ELR (cell line): ENCODE measurements at regions not wholly inside any gene's neighbourhood (a gene's known extent, or its start where the extent isn't known, plus 50 kb on each side); places are given as distances from the start of the nearest gene placed in this dataset.

Source experiments
- DNase-seq: peaks from one replicate; pipeline ENCODE4 v3.0.0-alpha.2; 2015; ENCODE audit warnings: low read depth

DNA sequence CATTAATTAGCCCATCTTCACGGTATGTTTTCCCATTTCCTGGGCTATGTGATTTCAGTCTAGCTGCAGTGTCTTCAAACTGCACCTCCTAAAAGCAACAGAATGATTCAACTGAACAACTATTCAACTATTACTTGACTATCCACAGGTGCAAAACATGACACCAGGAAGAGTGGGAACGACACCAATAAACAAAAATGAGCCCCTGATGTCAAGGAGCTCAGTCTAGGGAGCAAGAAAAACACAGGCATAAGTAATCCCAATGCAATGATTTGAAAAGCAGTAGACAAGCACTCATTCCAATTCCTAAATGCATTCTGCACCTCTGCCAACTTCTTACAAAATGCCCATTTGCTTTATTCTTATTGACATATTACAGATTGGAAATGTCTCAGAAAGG is 285.6 kb downstream of the ETS1 start:
- no peak for DNase-seq

DNA sequence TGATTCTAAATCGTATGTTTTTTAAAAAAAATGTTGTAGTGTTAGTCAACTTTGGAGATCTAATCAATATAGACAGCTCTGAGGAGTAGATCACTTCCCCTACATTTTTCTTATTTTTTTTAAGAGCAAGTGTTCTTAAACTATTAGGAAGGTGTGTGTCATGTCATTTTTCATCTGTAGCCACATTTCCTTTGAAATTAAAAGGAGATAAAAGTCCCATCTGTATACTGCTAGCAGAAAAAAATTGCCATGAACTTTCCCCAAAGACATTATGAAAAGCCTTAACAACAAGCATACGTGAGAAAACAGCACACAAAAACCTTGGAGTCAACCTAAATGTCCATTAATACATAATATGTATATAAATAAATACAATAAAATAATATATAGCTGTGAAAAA is 286.6 kb downstream of the ETS1 start:
- no peak for DNase-seq

DNA sequence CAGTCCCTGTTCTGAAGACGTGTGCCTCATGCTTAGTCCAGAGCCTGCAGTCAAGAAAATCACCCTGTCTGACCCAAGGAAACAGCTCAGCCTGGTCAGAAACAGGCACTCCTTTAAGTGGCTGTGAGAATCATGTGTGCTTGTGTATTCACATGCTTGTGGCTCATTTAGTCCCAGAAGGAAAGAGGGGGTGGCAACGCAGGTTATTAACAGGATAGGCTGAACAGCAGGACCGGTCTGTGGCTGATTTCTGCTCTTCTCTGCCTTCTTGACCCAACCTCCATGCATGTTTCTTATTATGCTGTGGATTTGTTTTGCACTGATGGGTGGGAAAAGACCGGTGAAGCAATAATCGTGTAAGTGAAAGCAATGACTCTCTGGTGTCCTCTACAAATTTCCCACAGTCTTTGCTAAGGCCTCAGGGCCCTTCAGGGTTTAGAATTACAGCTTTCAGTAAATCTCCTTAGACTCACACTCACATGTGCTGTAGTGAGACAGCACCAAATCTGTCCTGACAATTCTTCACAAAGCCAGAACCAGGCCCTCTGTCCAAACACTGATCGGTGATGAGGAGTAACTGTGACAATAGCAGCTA is 288.1 kb downstream of the ETS1 start:
- DNase-seq = no peak

DNA sequence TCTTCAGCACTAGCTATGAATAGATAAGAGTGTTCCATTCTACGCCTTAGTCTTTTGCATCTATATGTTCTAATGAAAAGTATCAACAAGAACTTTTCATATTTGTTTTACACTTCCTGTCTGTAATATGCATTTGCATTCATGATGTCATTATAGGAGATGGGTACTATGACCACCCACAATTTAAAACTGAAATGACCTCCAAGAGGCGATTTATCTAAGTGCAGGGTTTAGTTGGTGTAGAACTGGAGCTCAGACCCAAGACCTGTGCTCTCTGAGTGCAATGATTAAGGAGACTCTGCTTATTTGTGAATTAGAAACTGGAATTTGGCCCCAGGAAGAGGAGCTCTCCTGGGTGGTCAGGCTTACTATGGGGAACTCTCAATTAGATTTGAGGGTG is 289.1 kb downstream of the ETS1 start:
- no peak for DNase-seq

DNA sequence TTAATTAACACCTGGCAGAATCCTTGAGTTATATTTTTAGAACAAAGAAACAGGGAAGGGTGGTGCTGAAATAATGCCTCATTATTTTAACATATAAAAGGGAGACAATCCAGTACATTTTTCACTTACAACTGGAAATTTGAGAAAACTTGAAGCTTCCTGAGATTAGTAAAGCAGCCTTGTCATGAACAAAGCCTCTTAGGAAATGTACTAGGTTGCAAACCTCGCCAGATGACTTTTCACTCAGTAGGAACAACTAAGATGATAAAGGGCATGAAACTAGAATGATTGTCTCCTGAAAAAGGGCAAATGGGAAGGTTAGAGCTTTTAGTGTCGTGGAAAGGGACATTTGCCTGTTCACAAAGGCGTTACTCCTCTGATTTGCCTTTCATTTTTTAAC is 289.6 kb downstream of the ETS1 start:
- DNase-seq = no peak

DNA sequence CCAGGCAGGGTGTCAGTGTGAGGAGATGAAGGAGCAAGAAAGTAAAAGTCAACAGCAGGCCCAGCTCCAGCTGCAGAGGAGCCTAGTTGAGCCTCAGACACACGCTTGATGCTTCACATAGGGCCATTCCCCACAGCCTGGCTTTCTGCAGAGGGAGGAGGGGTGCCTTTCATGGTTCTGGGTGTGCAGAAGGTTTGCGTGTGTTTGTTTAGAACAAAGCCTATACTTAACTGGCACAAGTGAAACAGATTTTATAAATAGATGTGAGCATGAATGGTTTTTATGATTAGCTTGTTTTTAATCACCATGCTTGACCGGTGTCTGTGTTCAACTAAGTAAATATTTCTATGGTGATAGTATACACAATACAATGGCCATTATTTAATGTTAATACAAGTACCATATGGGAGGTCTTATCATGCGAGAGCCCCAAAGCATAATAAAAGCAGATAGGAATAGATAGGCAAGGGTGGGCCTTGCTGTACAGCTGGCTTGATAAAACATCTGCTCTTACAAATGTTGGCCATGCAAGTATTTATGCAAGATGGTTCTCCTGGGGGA is 290.2 kb downstream of the ETS1 start:
- DNase-seq = no peak

DNA sequence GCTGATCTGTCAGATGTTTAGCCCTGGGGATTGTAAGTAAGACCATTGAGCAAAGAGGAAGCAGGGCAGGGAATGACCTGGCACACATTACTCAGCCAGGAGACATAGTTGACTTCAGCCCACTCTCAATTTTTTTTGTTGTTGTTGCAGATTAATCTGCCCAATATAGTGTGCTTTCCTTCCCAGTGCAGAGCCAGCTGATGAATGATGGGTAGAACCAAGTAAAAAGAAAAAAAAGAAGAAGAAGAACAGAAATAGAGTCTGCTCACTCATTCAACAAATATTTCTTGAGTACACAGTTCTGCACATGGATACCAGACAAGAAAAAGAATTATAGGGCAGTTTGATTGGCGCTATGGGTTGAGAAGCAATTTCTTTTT is 292.7 kb downstream of the ETS1 start:
- DNase-seq = no peak

DNA sequence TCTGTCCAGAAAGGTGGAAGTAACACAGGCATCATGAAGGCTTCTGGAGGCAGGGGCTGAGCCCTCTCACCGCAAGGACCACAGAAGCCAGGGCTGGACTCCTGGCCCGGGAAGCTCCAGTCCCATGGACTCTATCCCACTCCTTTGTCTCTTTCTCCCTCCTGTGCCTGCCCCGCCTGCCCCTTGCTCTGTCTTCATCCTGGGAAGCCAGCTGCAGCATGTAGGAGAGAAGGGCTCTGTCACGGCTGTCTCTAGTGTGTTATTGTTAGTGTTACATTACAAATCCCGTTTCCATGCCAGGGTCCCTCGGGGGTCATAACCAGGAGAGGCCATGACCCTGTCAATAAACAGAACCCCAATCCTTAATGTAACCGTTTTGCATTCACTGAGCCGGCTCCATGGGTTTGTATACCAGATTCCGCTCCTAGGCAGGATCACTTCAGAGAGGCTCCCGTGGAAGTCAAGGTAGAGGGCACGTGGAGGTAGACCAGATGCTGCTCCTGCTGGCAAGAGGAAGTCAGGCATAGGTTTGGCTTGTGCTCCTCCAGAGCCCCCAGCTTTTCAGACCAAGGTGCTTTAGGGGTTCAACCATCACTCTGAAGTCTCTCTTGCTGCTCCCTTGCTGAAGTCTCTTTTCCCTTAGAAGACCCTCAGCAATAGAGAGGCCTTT is 293.2 kb downstream of the ETS1 start:
- no peak for DNase-seq

DNA sequence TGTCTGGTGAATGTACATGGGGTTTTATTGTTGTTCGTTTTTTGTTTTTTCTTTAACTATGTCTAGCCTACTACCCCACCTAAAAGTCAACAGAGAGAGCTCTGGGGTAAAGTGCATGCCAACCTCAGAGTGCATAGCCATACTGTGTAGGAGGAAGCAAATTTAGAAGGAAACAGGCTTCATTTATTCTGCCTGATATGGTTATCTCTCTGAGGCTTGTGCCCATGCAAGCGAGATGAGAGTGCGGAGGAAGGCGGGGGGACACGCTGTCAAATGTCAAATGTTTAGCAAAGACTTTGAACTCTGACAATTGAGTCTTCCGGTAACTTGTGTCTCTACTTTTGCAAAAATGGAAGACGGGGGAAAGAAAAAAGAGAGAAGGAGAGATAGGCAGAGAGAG is 295.5 kb downstream of the ETS1 start:
- no peak for DNase-seq

DNA sequence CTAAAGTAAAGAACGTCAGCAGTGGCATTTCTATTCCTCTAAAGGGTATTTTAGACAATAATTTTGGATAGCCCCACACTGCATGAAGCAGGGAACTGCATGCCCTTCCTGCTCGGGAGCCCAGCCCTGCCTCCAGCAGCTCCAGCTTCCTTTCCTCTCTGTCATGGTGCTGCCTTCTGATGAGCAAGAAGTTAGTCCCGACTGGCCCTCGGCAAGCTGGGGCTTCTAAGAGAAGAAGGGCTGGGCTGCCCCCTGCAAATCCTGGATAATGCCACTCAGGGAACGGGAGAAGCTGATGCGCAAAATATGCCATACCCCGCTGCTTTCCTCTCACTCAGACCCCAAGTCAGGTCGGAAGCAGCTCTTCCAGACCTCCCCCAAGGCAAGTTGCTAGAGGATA is 296.4 kb downstream of the ETS1 start:
- DNase-seq = no peak

DNA sequence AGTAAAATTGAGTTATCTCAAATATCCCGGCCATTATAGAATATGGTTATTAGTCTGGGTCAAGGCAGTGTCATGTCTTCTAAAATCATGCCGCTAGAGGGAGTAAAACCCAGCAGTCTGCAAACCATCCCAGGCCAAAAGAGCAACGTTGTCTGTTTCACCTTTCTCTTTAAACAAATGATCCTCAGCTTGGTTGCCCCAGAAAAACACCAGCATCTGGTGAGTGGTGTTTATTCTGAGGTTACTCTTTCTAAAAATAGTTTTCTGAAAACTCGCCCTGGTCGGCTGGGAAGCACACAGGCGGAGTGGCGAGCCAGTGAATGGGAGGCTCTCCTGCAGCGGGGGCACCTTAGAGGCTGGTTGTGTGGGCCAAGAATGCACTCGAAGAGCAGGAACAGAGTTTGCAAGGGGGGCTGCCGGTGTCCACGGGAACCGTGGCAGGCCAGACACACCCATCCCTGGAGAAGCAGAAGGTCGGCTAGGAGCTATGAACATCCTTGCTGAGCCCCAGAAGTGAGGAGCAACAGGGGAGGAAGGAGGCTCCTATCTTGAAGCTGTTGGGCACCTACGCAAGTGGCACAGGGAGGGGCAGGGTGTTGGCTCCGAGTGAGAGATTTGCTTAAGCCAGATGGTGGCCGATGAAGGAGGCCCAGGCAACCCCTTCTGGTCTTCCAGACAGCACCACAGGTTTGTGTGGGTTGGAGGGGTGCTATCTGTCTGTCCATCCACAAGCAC is 297.1 kb downstream of the ETS1 start:
- peak; percentile 79 for DNase-seq

DNA sequence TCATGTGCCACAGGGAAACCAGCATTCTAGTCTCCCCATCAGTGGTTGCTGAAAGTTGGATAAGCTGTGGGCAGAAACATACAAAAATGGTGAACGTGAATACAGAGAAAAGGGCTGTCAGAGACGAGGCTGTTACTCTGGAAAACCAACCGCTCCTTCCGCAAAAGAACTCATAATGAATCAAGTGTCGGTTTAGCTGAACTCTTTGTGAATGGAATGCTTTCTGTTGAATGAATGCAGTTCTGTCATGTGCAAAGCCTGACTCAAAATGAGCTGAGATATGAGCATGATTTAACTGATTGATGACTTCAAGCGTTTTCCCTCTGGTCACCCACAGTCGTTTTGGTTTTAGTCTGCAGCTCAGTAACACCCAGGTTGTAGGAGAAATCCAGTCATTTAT is 298.3 kb downstream of the ETS1 start:
- DNase-seq = no peak

DNA sequence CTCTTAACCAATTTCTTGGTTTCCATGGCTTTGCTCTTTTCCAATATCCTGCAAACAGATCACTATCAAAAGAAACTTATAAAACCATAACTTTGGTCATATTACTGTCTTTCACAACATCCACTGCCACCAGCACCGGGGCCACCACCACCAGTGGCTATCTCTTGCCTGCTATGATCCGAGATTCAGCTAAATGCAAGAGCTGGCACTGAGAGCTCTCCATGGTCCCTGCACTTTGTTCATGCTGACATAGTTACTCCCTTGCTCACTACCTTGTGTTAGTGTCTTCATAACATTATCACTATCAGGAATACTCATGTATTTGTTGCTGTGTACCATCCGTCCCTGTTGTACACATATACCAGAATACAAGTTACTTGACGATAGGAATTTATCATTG is 299.0 kb downstream of the ETS1 start:
- DNase-seq = no peak

DNA sequence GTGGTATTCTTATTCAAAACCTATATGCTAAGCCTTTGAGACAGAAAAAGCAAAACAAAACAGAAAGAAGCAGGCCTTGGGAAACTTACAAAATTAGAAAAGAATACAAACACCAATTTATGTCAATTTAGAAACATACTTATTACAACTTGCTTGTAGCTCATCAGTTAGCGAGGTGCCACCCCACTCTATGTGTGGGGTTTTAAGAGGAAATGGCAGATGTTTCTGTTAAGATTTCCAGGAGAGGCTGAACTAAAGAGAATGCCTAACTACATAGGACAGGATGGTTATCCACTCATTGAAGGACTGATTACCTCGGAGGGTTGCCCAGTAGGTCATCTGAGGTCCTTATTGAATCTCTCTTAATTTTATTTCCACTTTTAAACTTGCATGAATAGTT is 302.0 kb downstream of the ETS1 start:
- no peak for DNase-seq

DNA sequence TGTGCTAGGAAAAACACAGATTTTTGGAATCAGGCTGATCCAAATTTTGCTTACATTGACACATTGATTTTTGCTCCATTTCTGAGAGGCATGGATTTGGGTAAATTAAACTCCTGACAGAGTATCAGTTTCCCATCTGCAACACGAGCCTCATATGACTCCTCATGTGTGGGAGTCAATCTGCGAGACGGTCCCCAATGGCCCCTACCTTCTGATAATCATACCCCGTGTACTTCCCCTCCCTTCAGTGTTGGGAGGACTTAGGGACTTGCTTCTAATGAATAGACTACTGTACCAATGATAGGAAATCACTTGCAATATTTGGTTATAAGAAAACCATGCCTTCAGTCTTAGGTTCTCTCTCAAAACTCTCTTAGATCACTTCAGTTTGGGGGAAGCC is 302.7 kb downstream of the ETS1 start:
- DNase-seq = no peak

DNA sequence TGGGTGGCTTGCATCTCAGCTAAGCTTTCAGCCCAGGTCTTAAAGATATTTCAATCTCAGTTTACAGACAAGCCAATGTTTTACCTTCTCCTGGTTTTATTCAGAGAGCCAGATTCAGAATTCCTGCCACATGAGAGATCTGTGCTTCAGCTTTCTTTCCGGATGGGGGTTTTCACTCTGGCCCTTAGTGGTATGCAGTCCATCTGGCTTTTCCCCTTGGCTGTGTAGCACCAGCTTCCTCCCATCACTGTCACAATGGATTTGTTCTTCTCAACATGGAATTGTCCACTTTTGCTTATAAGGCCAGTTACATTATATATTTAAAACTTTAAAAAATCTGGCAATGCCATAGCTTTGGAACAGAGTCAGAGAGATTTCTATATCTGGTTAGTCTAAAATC is 303.9 kb downstream of the ETS1 start:
- no peak for DNase-seq

DNA sequence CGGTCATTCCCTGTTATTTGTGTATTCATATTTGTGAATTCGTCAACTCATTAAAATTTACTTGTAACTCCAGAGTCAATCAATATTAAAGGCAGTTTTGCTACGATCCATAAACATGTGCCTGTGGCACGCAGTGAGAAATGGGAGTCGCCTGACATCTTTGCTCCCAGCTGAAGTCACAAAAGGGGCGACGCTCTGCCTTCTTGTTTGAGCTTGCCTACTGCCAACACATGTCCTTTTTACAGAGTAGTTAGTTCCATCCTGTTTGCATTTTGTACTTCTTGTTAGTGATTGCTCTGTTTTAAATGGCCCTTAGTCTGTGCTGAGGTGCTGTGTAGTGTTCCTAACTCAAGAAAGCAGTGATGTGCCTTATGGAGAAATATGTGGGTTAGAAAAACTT is 305.3 kb downstream of the ETS1 start:
- DNase-seq = no peak

DNA sequence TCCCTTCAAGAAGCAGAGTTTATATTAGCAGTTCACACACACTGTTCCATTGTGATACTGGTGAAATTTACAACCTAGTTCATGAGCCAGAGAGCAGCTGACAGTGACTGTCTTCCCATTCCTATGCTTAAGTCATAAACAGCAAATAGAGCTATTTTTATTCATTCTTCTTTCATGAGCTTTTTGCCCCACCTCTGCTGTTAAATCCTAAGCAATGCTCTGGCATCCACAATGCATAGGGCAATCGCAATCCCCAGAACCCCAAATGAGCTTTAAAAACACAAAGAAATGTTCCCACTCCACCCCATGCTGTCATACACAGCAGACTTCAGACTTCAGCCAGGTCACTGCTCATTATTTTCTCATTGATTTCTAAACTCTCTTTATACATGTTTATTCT is 307.5 kb downstream of the ETS1 start:
- peak; percentile 20 for DNase-seq

DNA sequence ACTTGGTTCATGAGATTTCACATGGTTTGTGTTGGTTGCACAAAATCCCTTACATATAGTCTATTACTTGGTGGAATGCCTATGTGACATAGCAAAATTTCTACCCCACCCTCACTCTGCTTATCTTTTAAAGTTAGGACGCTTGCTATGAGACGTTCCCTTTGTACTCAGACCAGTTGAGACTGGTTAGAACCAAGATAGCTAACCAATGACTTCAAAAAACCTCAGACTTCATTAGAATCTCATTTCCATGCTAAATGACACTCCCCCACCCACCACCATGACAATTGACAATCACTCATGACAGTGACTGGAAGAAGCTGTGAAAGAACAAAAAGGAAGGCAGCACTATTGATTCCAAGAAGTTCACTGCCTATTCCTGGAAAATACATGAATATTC is 313.6 kb downstream of the ETS1 start:
- DNase-seq = no peak

DNA sequence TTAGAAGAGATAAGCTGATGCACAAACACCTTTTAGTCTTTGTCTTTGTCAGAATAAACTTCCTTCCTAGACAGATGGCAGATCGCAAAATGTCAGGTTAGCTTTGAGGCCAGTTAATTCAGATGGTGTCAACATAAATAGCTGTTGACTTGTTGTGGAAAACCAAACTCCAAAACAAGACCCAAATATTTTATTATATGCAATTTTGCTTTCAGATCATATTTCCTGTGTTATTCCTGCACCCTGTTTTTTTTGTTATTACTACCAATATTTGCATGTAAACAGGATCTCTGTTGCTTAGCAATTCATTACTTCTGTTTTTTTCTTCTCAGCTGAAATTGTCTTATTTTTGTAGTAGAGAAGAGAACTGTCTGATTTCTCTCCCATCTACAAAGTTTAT is 316.0 kb downstream of the ETS1 start:
- no peak for DNase-seq

DNA sequence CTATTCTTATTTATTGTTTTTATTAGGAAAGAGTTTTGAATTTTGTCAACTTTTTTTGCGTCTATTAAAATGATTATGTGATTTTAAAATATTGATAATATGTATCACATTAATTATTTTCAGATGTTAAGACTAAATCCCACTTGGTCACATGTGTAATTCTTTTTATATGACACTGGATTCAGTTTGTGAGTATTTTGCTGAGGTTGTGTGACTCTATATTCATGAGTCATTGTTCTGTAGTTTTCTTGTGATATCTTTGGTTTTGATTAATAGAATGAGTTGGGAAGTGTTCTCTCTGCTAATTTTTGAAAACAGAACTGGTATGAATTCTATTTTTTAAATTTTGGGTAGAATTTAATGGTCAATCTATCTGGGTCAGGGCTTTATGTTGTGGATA is 317.9 kb downstream of the ETS1 start:
- peak; percentile 7 for DNase-seq

DNA sequence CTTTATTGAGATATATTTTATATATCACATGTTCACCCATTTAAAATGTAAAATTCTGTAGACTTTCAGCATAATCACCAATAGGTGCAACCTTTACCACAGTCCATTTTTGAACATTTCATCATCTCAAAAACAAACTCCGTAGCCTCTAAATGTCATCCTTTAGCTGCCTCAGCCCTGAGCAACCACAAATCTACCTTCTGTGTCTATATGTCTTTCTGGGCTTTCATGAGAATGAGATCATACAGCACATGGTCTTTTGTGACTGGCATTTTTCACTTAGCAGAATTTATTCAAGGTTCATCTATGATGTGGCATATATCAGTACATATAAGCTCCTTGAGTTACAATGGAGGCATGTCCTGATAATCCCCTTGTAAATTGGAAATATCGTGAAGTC is 320.5 kb downstream of the ETS1 start:
- DNase-seq = no peak
